B cell (primary cell): ENCODE measurements at regions not wholly inside any gene's neighbourhood (a gene's known extent, or its start where the extent isn't known, plus 50 kb on each side); places are given as distances from the start of the nearest gene placed in this dataset.
"Not testable (repeated sequence)": the region's sequence is repeated elsewhere in the genome, so short reads cannot be mapped to it uniquely, and the experiment has no call there.

ENCODE experiments used
- EZH2 ChIP-seq: IDR thresholded peaks from 2 replicates; pipeline ENCODE4 v1.6.1; 2012; ENCODE audit warnings: borderline replicate concordance, low read depth, mild to moderate bottlenecking, moderate library complexity, low read length; ENCODE audit not compliant: insufficient read depth, poor library complexity, severe bottlenecking
- TF ChIP-seq, protein P1 (sequence below): fragments of 200-600 bp; IDR thresholded peaks from one replicate; pipeline ENCODE4 v1.8.0; 2022; ENCODE audit warnings: antibody characterized with exemption, mild to moderate bottlenecking

GRCh38 chr11:81280228-81280627 is 1453.4 kb downstream of the FAM181B start:
- not testable (repeated sequence) for TF ChIP-seq EZH2
- TF ChIP-seq, protein P1, sequence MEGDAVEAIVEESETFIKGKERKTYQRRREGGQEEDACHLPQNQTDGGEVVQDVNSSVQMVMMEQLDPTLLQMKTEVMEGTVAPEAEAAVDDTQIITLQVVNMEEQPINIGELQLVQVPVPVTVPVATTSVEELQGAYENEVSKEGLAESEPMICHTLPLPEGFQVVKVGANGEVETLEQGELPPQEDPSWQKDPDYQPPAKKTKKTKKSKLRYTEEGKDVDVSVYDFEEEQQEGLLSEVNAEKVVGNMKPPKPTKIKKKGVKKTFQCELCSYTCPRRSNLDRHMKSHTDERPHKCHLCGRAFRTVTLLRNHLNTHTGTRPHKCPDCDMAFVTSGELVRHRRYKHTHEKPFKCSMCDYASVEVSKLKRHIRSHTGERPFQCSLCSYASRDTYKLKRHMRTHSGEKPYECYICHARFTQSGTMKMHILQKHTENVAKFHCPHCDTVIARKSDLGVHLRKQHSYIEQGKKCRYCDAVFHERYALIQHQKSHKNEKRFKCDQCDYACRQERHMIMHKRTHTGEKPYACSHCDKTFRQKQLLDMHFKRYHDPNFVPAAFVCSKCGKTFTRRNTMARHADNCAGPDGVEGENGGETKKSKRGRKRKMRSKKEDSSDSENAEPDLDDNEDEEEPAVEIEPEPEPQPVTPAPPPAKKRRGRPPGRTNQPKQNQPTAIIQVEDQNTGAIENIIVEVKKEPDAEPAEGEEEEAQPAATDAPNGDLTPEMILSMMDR: not testable (repeated sequence)
